IMR-90 (cell line): ENCODE measurements at regions not wholly inside any gene's neighbourhood (a gene's known extent, or its start where the extent isn't known, plus 50 kb on each side); places are given as distances from the start of the nearest gene placed in this dataset.

ENCODE experiments used
- RCOR1 ChIP-seq: IDR thresholded peaks from 2 replicates; pipeline ENCODE4 v1.6.1; 2012; ENCODE audit warnings: mild to moderate bottlenecking, low read length, improper control_type of control experiment; ENCODE audit not compliant: insufficient replicate concordance
- TF ChIP-seq, protein P1 (sequence below): conservative IDR thresholded peaks from 2 replicates; pipeline ENCODE4 v1.5.1; 2012; ENCODE audit warnings: mild to moderate bottlenecking, low read depth, low read length, improper control_type of control experiment
- TF ChIP-seq, protein P2 (sequence below): fragments of 150-350 bp; IDR thresholded peaks from 2 replicates; pipeline ENCODE4 v1.6.1; 2017; ENCODE audit warnings: mild to moderate bottlenecking, antibody characterized with exemption, low read length, low read depth

DNA sequence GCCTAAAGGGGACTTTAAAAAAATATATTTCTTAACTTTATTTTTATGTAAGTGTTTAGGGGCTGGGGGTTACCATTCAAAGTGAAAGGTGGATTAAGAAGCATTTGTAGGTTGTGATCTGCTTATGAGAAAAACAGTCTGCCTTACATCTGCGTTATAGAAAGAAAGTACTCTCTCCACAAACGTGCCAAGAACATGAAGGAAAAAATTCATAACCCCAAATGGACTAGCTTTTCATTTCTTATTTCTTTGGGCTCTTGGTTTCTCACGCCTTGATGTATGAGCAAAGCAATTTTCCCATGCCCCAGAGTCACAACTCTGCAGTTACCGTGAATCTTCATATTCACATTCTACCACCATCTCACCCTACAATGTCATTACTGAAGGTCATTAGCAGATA, 1165.1 kb upstream of the ADGRL4 start:
- TF ChIP-seq, protein P1, sequence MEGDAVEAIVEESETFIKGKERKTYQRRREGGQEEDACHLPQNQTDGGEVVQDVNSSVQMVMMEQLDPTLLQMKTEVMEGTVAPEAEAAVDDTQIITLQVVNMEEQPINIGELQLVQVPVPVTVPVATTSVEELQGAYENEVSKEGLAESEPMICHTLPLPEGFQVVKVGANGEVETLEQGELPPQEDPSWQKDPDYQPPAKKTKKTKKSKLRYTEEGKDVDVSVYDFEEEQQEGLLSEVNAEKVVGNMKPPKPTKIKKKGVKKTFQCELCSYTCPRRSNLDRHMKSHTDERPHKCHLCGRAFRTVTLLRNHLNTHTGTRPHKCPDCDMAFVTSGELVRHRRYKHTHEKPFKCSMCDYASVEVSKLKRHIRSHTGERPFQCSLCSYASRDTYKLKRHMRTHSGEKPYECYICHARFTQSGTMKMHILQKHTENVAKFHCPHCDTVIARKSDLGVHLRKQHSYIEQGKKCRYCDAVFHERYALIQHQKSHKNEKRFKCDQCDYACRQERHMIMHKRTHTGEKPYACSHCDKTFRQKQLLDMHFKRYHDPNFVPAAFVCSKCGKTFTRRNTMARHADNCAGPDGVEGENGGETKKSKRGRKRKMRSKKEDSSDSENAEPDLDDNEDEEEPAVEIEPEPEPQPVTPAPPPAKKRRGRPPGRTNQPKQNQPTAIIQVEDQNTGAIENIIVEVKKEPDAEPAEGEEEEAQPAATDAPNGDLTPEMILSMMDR, result no peak
- TF ChIP-seq, protein P2, sequence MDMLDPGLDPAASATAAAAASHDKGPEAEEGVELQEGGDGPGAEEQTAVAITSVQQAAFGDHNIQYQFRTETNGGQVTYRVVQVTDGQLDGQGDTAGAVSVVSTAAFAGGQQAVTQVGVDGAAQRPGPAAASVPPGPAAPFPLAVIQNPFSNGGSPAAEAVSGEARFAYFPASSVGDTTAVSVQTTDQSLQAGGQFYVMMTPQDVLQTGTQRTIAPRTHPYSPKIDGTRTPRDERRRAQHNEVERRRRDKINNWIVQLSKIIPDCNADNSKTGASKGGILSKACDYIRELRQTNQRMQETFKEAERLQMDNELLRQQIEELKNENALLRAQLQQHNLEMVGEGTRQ, result no peak
- TF ChIP-seq RCOR1, result no peak
